HK-2 (cell line): ENCODE measurements at regions not wholly inside any gene's neighbourhood (a gene's known extent, or its start where the extent isn't known, plus 50 kb on each side); places are given as distances from the start of the nearest gene placed in this dataset.

Source experiments
- DNase-seq: peaks from one replicate; pipeline ENCODE4 v3.0.0-alpha.2; 2018; ENCODE audit not compliant: unreplicated experiment

GRCh38 chr7:84538268-84538667 lies 343.7 kb upstream of the SEMA3A start:
- no peak for DNase-seq

- DNase-seq, result no peak
Measured at GRCh38 chr7:84536271-84536870, 341.8 kb upstream of the SEMA3A start.

DNA sequence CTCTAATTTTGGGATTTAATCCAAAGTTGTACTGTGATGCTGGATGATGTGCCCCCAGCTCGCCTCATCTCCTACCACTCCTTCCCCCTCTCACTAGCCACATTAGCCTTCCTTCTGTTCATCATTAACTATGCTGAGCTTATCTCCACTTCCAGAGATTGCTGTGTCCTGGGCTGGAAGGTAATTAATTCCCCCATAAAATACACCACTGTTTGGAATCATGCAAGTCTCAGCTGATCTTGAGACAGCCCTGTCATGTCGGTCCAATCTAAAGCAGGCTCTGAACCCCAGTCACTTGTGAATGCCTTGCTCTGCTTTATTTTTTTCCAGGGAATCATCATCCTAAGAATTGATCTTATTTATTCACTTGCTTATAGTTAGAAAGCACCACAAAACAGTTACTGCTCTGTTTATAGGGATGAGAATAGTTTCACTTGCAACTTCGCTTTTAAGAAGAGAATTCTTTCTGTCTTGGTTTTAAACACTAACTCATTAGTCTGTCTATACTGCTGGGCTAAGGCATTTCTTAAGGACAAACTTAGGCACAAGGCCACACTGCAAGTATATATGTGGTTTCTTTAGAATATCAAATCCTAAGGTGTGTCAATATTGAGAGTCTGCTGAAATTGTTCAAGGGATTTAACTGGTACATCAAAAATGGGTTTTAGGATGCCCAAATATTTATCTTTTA lies 341.1 kb upstream of the SEMA3A start:
- no peak for DNase-seq

DNA sequence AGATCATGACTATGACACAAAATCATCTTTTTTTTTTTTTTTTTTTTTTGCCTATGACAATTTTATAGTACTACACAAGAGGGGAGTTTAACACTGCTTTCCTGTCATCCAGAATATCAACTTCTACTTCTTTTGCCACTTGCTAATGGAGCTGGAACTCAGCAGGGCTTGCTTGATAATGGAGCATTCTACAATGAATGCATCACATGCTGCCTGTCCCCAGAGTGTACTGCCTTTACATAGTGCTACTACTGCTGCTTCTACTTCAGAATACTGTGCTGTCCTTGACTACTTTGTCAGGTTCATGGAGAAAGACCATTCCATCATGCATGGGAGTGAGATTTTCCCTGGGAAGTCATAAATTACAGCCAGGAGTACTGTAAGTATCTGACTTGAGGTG lies 338.6 kb upstream of the SEMA3A start:
- DNase-seq, result no peak

GRCh38 chr7:84532196-84532595 lies 337.6 kb upstream of the SEMA3A start:
- DNase-seq, result no peak

- DNase-seq, result no peak
Measured at GRCh38 chr7:84529480-84530205, 335.1 kb upstream of the SEMA3A start.

GRCh38 chr7:84528756-84529479 lies 334.3 kb upstream of the SEMA3A start:
- DNase-seq, result no peak

DNA sequence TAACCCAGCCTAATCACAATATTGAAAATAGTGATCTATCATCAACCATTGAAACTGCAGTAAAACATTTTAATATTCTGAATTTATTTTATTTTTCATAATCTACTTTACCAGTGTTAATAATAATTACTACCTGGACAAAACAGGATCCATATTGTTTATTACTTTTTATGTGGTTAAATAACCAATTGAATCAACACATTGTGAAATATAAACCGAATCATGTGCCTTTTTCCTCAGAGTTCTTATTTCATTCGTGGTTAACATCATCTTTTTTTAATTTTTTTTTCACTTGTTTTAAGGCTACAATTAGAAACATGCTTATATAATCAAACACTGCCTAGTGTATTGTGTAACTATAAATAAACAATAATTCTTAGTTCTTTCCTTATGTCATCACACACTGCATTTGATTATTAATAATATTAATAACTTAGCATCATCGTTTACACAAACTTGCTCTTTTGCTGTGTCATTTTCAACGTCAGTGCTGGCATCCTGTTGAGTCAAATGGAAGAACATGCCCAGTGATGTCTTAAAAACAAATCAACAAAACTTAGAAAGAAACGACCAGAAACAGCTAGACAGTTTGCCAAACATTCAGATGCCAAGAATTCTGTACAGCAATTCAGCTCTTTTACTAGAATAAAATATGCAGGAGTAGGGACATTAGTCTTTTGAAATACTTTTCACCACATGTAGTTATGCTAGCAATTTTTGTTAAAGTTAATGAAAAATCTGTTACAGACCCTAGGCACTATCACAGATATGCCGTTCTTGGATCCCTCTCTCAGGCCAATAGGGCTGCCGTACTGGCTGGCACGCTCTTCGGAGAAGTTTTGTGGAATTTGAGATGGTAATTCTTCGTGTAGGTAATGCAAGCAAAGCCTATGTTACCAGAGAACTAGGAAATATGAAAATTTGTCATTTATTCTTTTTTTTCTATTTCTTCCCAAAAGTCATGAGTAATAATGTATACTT lies 330.4 kb upstream of the SEMA3A start:
- no peak for DNase-seq

DNA sequence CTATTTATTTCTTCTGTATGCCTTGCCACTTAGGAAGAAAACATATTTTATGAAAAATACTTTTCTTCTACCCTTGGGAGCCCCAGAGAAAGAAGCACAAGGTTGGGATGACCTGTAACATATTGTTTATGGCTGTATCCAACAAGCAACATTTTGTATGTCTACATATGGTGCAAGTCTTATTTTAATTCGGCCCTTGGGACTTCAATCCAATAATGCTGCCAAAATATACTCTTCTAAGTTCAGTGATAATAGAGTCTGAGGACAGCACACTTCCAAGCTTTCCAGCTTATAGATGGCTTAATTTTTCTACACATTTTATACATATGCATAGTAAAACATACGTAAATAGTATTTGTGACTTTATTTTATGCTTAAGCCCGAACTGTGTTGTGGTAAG lies 318.5 kb upstream of the SEMA3A start:
- DNase-seq, result no peak

GRCh38 chr7:84512055-84512454 lies 317.5 kb upstream of the SEMA3A start:
- DNase-seq, result no peak

DNA sequence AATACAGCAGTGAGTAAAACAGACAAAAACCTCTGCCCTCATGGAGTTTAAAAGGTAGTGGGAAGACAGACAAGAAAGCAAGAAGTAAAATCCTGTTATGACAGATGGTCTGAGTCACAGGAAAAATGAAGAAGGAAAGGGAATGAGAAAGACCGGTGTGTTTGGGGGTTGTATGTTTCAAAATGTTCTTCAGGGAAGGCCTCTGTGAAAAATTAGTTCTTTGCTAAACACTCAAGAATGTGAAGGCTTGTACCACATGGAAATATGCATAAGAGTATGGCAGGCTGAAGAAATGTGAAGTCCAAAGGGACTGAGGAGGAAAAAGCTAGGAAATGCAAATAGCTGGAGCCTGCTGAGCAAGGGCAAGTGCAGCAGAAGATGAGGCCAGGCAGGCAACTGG lies 315.9 kb upstream of the SEMA3A start:
- DNase-seq, result no peak

- no peak for DNase-seq
Measured at GRCh38 chr7:84509522-84509921, 314.9 kb upstream of the SEMA3A start.

GRCh38 chr7:84508606-84509005 lies 314.0 kb upstream of the SEMA3A start:
- no peak for DNase-seq

DNA sequence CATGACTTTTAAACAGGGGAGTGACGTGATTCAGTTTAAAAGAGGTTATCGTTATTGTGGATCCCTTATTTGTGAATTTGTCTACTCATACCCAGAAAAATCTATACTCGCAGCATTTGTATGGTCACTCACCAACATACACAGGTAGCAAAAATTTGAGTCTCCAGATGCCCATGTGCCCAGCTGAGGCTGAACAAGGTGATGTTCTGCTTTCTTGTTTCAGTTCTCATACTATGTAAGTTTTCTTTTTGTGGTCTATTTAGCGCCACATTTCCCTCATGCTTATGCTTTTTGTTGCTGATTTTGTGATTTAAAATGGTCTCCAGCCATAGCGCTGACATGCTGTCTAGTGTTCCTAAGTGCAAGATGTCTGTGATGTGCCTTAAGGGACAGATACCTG lies 312.9 kb upstream of the SEMA3A start:
- DNase-seq, result no peak

GRCh38 chr7:84506151-84506550 lies 311.6 kb upstream of the SEMA3A start:
- no peak for DNase-seq

- no peak for DNase-seq
Measured at GRCh38 chr7:84502239-84502638, 307.6 kb upstream of the SEMA3A start.

DNA sequence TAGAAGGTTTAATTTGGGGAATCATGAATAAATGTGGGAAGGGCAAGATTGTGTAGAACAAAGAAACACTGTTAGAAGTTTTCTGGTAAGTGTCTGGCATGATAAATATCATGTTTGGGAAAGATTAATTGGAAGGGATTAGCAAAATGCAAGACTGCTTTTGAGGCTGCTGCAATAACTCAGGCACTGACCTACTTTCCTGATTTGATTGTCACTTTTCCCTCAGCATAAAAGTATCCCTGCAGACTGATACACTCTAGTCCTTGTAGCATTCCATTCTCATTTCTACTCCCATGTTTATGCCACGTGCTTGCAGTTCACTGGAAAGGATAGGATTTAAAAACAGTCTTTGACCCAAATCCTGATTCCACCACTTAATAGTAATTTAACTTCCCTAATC lies 303.3 kb upstream of the SEMA3A start:
- no peak for DNase-seq

GRCh38 chr7:84495128-84495527 lies 300.5 kb upstream of the SEMA3A start:
- no peak for DNase-seq

DNA sequence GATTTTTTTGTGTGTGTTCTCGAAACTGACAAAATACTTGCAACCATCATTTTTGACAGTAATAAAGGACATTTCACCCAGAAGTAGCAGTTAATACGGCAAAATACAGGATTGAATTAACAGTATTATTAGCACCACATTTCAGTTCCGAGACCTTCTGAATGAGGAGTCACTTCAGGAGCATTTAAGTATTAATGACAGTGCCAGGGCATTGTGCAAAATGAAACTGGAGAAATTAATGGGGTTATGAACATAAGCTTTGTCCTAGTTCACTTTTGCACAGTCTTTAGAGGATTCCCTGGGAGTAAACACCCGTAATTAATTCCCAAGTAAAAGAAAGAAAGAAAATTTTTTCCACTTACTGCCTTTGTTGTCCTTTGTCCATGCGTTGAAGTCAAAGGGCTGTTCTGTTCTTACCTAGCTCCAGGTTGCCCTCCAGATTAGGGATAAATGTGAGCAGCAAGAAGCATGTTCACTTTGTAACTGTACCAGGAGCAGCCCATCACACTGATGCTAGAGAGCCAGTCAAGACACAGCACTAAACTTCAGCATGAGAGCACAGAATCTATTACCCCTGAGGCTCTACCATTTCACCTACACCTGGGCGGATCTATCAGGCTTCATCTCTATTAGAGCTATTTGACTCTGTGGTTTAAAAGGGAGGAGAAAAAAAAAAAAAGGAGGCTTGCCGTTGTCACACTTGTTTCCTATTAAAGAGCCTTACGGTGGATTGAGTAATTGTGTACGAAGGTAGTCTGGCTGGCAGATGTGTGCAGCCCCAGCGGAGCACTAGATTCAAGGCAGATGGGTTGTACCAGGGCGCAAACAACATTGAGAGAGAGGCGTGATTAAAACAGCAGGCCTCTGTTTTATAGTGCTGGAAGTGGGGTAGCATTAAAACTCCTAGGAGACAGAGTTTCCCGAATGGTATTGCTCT lies 297.8 kb upstream of the SEMA3A start:
- DNase-seq, result no peak

- DNase-seq, result no peak
Measured at GRCh38 chr7:84490661-84491060, 296.1 kb upstream of the SEMA3A start.
